Osteoblast (primary cell): ENCODE measurements at regions not wholly inside any gene's neighbourhood (a gene's known extent, or its start where the extent isn't known, plus 50 kb on each side); places are given as distances from the start of the nearest gene placed in this dataset.

Source experiments
- DNase-seq: peaks from one replicate; pipeline ENCODE4 v3.0.0; 2011; ENCODE audit warnings: low spot score, mixed read lengths; ENCODE audit not compliant: insufficient read length; ENCODE audit errors: missing footprints
- H2AFZ ChIP-seq: 2 replicates; pipeline ENCODE4 v1.6.0; 2011; ENCODE audit warnings: mild to moderate bottlenecking, low read length
- H3K27ac ChIP-seq: 2 replicates; pipeline ENCODE4 v1.5.1; 2011; ENCODE audit warnings: mild to moderate bottlenecking, low read depth, low read length, moderate library complexity
- H3K27me3 ChIP-seq: 2 replicates; pipeline ENCODE4 v1.6.0; 2012; ENCODE audit warnings: mild to moderate bottlenecking, control low read depth, inconsistent platforms, low read length, moderate library complexity; ENCODE audit not compliant: insufficient read depth
- H3K36me3 ChIP-seq: 2 replicates; pipeline ENCODE4 v1.5.1; 2011; ENCODE audit warnings: mild to moderate bottlenecking, low read length, control low read depth, moderate library complexity; ENCODE audit not compliant: insufficient read depth
- H3K4me1 ChIP-seq: 2 replicates; pipeline ENCODE4 v1.5.1; 2011; ENCODE audit warnings: mild to moderate bottlenecking, low read length, control low read depth, moderate library complexity; ENCODE audit not compliant: insufficient read depth
- H3K4me2 ChIP-seq: 2 replicates; pipeline ENCODE4 v1.6.0; 2011; ENCODE audit warnings: mild to moderate bottlenecking, low read length; ENCODE audit not compliant: insufficient read depth
- H3K4me3 ChIP-seq: fragments of 200-600 bp; sonication (generic); 3 replicates; pipeline ENCODE4 v1.5.1; 2012; ENCODE audit warnings: mild to moderate bottlenecking, low read length, inconsistent platforms; ENCODE audit not compliant: insufficient read depth
- H3K79me2 ChIP-seq: 2 replicates; pipeline ENCODE4 v1.6.0; 2012; ENCODE audit warnings: mild to moderate bottlenecking, low read length, control low read depth, inconsistent platforms; ENCODE audit not compliant: insufficient read depth
- H3K9me3 ChIP-seq: 2 replicates; pipeline ENCODE4 v1.5.1; 2011; ENCODE audit warnings: low read depth, low read length, control low read depth
- H4K20me1 ChIP-seq: 2 replicates; pipeline ENCODE4 v1.6.0; 2012; ENCODE audit warnings: mild to moderate bottlenecking, low read length, control low read depth; ENCODE audit not compliant: insufficient read depth
- TF ChIP-seq, protein P1 (sequence below): IDR thresholded peaks from 2 replicates; pipeline ENCODE4 v1.5.1; 2011; ENCODE audit warnings: mild to moderate bottlenecking, low read depth, low read length, moderate library complexity; ENCODE audit errors: extremely low read depth

DNA sequence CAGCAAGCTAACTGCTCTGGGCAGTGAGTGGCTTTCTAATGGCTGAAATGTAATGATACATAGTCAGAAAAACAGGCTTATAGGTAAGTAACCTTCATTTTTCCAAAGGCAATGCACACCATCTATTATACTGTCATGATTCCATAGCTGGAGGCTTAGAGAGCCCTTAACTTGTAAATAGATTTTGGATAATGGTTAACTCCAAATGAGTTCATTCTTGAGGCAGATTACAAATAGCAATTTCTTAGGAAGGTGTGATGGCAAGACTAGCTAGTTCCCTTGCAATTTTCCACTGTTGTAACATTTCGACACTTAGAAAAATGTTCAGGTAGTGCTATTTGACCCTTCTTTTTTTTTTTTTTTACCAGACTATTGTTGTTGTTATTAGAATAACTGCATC is 789.8 kb upstream of the PCDH9 start:
- H4K20me1 ChIP-seq = no peaks in the 10 kb centered on the region
- no peak overlapping the region for H2AFZ ChIP-seq
- no peaks in the 10 kb centered on the region for H3K4me1 ChIP-seq
- no peaks in the 10 kb centered on the region for H3K36me3 ChIP-seq
- H3K79me2 ChIP-seq = no peaks in the 10 kb centered on the region
- H3K27me3 ChIP-seq = no peaks in the 10 kb centered on the region
- no peak overlapping the region for H3K27ac ChIP-seq
- H3K4me2 ChIP-seq = no peak overlapping the region
- H3K4me3 ChIP-seq = no peak overlapping the region
- TF ChIP-seq, protein P1, sequence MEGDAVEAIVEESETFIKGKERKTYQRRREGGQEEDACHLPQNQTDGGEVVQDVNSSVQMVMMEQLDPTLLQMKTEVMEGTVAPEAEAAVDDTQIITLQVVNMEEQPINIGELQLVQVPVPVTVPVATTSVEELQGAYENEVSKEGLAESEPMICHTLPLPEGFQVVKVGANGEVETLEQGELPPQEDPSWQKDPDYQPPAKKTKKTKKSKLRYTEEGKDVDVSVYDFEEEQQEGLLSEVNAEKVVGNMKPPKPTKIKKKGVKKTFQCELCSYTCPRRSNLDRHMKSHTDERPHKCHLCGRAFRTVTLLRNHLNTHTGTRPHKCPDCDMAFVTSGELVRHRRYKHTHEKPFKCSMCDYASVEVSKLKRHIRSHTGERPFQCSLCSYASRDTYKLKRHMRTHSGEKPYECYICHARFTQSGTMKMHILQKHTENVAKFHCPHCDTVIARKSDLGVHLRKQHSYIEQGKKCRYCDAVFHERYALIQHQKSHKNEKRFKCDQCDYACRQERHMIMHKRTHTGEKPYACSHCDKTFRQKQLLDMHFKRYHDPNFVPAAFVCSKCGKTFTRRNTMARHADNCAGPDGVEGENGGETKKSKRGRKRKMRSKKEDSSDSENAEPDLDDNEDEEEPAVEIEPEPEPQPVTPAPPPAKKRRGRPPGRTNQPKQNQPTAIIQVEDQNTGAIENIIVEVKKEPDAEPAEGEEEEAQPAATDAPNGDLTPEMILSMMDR = no peak
- DNase-seq = no peak
- peaks cover 3% of the 10 kb centered on the region for H3K9me3 ChIP-seq

DNA sequence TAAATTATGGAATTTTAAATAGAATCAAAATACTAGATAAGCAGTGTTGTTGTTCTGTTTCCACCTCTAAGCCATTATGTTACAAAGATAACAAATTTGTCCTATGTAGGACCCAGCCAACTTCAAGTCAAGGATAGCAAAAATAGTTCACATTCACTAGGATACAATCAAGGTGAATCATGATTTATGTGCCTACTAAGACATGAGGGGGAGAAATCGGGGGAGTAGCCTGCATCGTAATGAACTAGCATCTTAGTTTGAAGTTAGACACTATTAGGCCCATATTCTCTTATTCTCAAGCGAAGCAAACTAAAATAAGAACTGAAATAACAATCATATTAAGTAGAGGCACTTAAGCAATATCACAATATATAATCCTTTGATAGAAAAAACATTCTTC is 779.4 kb upstream of the PCDH9 start:
- Histone ChIP-seq H3K9me3 (peaks cover 3% of the 10 kb centered on the region), H3K27me3 (no peaks in the 10 kb centered on the region), H3K4me1 (no peaks in the 10 kb centered on the region), H3K4me3 (no peak overlapping the region), H3K79me2 (no peaks in the 10 kb centered on the region), H3K27ac (no peak overlapping the region), H3K4me2 (no peak overlapping the region), H4K20me1 (no peaks in the 10 kb centered on the region), H2AFZ (no peak overlapping the region), H3K36me3 (no peaks in the 10 kb centered on the region)
- DNase-seq = no peak
- TF ChIP-seq, protein P1 = no peak

DNA sequence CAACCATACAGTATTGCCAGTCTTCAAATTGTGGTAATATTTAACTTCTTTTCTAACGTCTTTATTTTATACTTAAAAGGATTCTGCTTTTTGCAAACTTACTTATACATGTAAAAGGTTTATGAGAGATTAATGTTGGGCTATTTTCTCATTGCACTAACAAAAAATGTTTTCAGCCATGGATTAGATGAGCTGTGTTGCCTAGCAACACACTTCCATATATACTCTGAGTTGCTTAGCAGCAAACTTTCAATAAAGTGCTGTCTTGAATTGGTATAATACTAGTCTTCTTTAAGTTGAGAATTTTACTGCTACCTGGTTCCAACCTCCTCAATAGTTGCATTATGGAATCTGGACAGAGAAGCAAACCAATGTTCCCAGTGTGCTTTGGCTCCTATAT is 777.4 kb upstream of the PCDH9 start:
- Histone ChIP-seq H3K4me1 (no peaks in the 10 kb centered on the region), H3K4me2 (no peak overlapping the region), H3K27me3 (no peaks in the 10 kb centered on the region), H3K9me3 (peaks cover 3% of the 10 kb centered on the region), H4K20me1 (no peaks in the 10 kb centered on the region), H3K79me2 (no peaks in the 10 kb centered on the region), H3K36me3 (no peaks in the 10 kb centered on the region), H3K4me3 (no peak overlapping the region), H2AFZ (no peak overlapping the region), H3K27ac (no peak overlapping the region)
- DNase-seq = no peak
- TF ChIP-seq, protein P1 = no peak

DNA sequence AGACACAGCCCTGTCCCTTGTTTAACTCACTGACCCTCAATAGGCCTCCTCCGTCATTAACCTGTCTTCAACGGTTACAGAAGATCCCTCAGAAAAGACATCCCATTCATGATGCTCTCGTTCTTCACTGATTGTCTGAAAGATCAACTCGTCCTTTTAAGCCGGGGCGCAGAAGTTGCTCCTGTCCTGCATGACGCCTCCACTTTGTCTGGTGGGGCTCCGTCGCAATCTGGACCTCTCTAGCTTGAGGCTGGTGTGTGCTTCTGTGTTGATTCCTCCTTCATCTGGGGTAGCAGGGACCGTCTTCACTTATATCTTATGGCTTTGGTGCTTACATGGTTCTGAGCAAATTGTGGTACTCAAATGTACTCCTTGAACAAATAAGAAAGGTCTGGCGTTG is 766.0 kb upstream of the PCDH9 start:
- DNase-seq = no peak
- Histone ChIP-seq H3K9me3 (no peaks in the 10 kb centered on the region), H3K27me3 (no peaks in the 10 kb centered on the region), H4K20me1 (no peaks in the 10 kb centered on the region), H3K27ac (no peak overlapping the region), H3K4me2 (no peak overlapping the region), H3K79me2 (no peaks in the 10 kb centered on the region), H3K36me3 (no peaks in the 10 kb centered on the region), H3K4me3 (no peak overlapping the region), H3K4me1 (no peaks in the 10 kb centered on the region), H2AFZ (no peak overlapping the region)
- TF ChIP-seq, protein P1 = no peak
